CD4-positive, CD25-positive, alpha-beta regulatory T cell (primary cell): ENCODE measurements at regions not wholly inside any gene's neighbourhood (a gene's known extent, or its start where the extent isn't known, plus 50 kb on each side); places are given as distances from the start of the nearest gene placed in this dataset.
"Not testable (repeated sequence)": the region's sequence is repeated elsewhere in the genome, so short reads cannot be mapped to it uniquely, and the experiment has no call there.

Experiments
- ATAC-seq, 2 donors: fragments of 150-1000 bp; cut with Tn5 transposase; one replicate each; pipeline ENCODE4 v1.10.0; 2021; ENCODE audit warnings: low read depth in 2 of 2, moderate number of reproducible peaks in 2 of 2, moderate library complexity in 1 of 2
- DNase-seq, 3 donors: peaks; one replicate each; pipeline versions ENCODE4 v3.0.0 to v3.0.0-alpha.2; 2012 to 2022; ENCODE audit warnings: mixed read lengths in 1 of 3
- H3K27ac ChIP-seq: one replicate; pipeline ENCODE4 v1.7.0; 2013; ENCODE audit warnings: mild to moderate bottlenecking, low read length; ENCODE audit not compliant: insufficient read depth, poor library complexity, severe bottlenecking
- H3K27me3 ChIP-seq: one replicate; pipeline ENCODE4 v1.7.0; 2013; ENCODE audit warnings: low read length; ENCODE audit not compliant: control insufficient read depth, insufficient read depth
- H3K36me3 ChIP-seq: one replicate; pipeline ENCODE4 v1.7.0; 2013; ENCODE audit warnings: mild to moderate bottlenecking, low read length, moderate library complexity; ENCODE audit not compliant: control insufficient read depth, insufficient read depth
- H3K4me1 ChIP-seq: 2 replicates; pipeline ENCODE4 v1.7.0; 2013; ENCODE audit warnings: mild to moderate bottlenecking, low read length; ENCODE audit not compliant: insufficient read depth, control insufficient read depth, poor library complexity, severe bottlenecking
- H3K4me3 ChIP-seq: one replicate; pipeline ENCODE4 v1.7.0; 2013; ENCODE audit warnings: low read depth, mild to moderate bottlenecking, low read length, moderate library complexity
- H3K9me3 ChIP-seq, 2 experiments: 1 replicate in 1 of 2; 2 replicates in 1 of 2; pipeline ENCODE4 v1.7.0; 2013; ENCODE audit warnings: low read length in 2 of 2, mild to moderate bottlenecking in 1 of 2, moderate library complexity in 1 of 2; ENCODE audit not compliant: control insufficient read depth in 2 of 2
- H3K27ac Mint-ChIP-seq, 3 donors: one replicate each; pipeline ENCODE4 v1.8.0; 2020 to 2022; ENCODE audit warnings: mild to moderate bottlenecking in 3 of 3, mixed read lengths in 3 of 3, moderate library complexity in 2 of 3
- H3K27me3 Mint-ChIP-seq: one replicate; pipeline ENCODE4 v1.8.0; 2022; ENCODE audit warnings: mild to moderate bottlenecking, mixed read lengths
- H3K36me3 Mint-ChIP-seq: one replicate; pipeline ENCODE4 v1.8.0; 2020; ENCODE audit warnings: mixed read lengths
- H3K4me1 Mint-ChIP-seq, 4 donors: one replicate each; pipeline ENCODE4 v1.8.0; 2020 to 2022; ENCODE audit warnings: mixed read lengths in 4 of 4, mild to moderate bottlenecking in 1 of 4
- H3K4me3 Mint-ChIP-seq, 4 donors: one replicate each; pipeline ENCODE4 v1.8.0; 2020 to 2022; ENCODE audit warnings: mild to moderate bottlenecking in 4 of 4, mixed read lengths in 4 of 4, moderate library complexity in 3 of 4
- H3K9me3 Mint-ChIP-seq, 7 donors: one replicate each; pipeline ENCODE4 v1.8.0; 2020 to 2022; ENCODE audit warnings: mixed read lengths in 7 of 7, mild to moderate bottlenecking in 3 of 7, moderate library complexity in 2 of 7

DNA sequence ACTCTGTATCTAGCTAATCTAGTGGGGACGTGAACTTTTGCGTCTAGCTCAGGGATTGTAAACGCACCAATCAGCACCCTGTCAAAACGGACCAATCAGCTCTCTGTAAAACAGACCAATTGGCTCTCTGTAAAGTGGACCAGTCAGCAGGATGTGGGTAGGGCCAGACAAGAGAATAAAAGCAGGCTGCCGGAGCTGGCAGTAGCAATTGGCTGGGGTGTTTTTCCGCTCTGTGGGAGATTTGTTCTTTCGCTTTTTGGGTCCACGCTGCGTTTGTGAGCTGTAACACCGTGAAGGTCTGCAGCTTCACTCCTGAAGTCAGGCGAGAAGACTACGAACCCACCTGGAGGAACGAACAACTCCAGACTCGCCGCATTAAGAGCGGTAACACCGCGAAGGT lies 76.5 kb downstream of the SPRING1 start:
- no peak overlapping the region for H3K27ac ChIP-seq
- DNase-seq, result no peak
- H3K4me1 Mint-ChIP-seq, result no peaks in the 10 kb centered on the region
- H3K4me3 ChIP-seq, result no peak overlapping the region
- no peaks in the 10 kb centered on the region for H3K9me3 ChIP-seq
- peaks cover 24% of the 10 kb centered on the region for H3K27me3 Mint-ChIP-seq
- H3K36me3 ChIP-seq, result no peaks in the 10 kb centered on the region
- peak overlapping the region in 1 of 3 donors; percentile 82 for H3K27ac Mint-ChIP-seq
- no peak for ATAC-seq
- peak overlapping the region in 1 of 4 donors; percentile 0 for H3K4me3 Mint-ChIP-seq
- H3K9me3 Mint-ChIP-seq, result no peaks in the 10 kb centered on the region
- peaks cover 3% of the 10 kb centered on the region for H3K36me3 Mint-ChIP-seq
- H3K27me3 ChIP-seq, result peaks cover 4% of the 10 kb centered on the region
- H3K4me1 ChIP-seq, result no peaks in the 10 kb centered on the region

DNA sequence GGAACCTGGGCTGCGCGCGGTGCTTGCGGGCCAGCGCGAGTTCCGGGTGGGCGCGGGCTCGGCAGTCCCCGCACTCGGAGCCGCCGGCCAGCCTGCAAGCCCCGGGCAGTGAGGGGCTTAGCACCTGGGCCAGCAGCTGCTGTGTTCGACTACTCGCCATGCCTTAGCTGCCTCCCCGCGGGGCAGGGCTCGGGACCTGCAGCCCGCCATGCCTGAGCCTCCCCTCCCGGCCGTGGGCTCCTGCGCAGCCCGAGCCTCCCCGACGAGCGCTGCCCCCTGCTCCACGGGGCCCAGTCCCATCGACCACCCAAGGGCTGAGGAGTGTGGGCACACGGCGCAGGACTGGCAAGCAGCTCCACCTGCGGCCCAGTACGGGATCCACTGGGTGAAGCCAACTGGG lies 77.1 kb downstream of the SPRING1 start:
- H3K4me1 ChIP-seq, H3K4me1 Mint-ChIP-seq, DNase-seq, H3K27ac Mint-ChIP-seq, H3K4me3 ChIP-seq, H3K36me3 Mint-ChIP-seq, H3K4me3 Mint-ChIP-seq, H3K27me3 ChIP-seq, H3K27ac ChIP-seq, H3K36me3 ChIP-seq, ATAC-seq, H3K9me3 ChIP-seq, H3K9me3 Mint-ChIP-seq: not testable (repeated sequence)
- H3K27me3 Mint-ChIP-seq, result peaks cover 27% of the 10 kb centered on the region

GRCh38 chr12:116659771-116660481 lies 77.9 kb downstream of the SPRING1 start:
- H3K27me3 Mint-ChIP-seq, result peaks cover 27% of the 10 kb centered on the region
- Histone ChIP-seq H3K36me3 (no peaks in the 10 kb centered on the region), H3K9me3 (no peaks in the 10 kb centered on the region), H3K4me1 (no peaks in the 10 kb centered on the region), H3K4me3 (no peak overlapping the region), H3K27ac (no peak overlapping the region), H3K27me3 (peaks cover 2% of the 10 kb centered on the region)
- no peak for ATAC-seq
- no peaks in the 10 kb centered on the region for H3K36me3 Mint-ChIP-seq
- H3K4me1 Mint-ChIP-seq, result no peaks in the 10 kb centered on the region
- no peak overlapping the region for H3K27ac Mint-ChIP-seq
- no peak for DNase-seq
- H3K9me3 Mint-ChIP-seq, result no peaks in the 10 kb centered on the region
- H3K4me3 Mint-ChIP-seq, result no peak overlapping the region

- Histone ChIP-seq H3K36me3 (no peaks in the 10 kb centered on the region), H3K4me1 (no peaks in the 10 kb centered on the region), H3K27me3 (no peaks in the 10 kb centered on the region), H3K27ac (no peak overlapping the region), H3K9me3 (no peaks in the 10 kb centered on the region), H3K4me3 (no peak overlapping the region)
- Mint-ChIP-seq H3K4me1 (no peaks in the 10 kb centered on the region), H3K4me3 (no peak overlapping the region), H3K36me3 (no peaks in the 10 kb centered on the region), H3K27ac (no peak overlapping the region), H3K9me3 (peaks cover 0 to 2% (median 0%) of the 10 kb centered on the region in 7 donors), H3K27me3 (peaks cover 23% of the 10 kb centered on the region)
- DNase-seq (no peak), ATAC-seq (no peak)
These were observed 79.9 kb downstream of the SPRING1 start for GRCh38 chr12:116657921-116658495.

DNA sequence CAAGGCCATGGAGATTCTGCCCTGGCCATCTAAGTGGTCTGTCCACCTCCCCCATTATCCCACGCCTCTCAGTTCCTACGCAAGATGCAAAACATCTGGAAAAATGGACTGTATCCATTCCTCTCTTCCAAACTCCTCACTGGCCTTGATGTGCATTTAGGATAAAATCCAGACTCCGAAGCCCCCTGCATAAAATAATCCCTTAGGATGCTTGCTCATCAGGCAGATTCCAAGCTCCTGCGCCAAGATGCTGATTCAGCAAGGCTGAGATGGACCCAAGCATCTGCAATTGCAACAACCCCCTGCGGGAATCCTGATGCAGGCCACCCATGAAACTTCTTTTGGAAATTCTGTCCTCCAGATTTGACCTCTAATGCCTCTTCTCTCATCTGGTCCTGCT lies 81.6 kb downstream of the SPRING1 start:
- Mint-ChIP-seq H3K9me3 (peaks cover 0 to 9% (median 0%) of the 10 kb centered on the region in 7 donors), H3K4me3 (no peak overlapping the region), H3K27ac (no peak overlapping the region), H3K36me3 (no peaks in the 10 kb centered on the region), H3K4me1 (no peaks in the 10 kb centered on the region), H3K27me3 (peaks cover 27% of the 10 kb centered on the region)
- Histone ChIP-seq H3K36me3 (no peaks in the 10 kb centered on the region), H3K4me3 (no peak overlapping the region), H3K27me3 (no peaks in the 10 kb centered on the region), H3K27ac (no peak overlapping the region), H3K9me3 (no peaks in the 10 kb centered on the region), H3K4me1 (no peaks in the 10 kb centered on the region)
- DNase-seq (no peak), ATAC-seq (no peak)

GRCh38 chr12:116654226-116654743 lies 83.6 kb downstream of the SPRING1 start:
- H3K9me3 Mint-ChIP-seq, result peaks cover 0 to 9% (median 1%) of the 10 kb centered on the region in 7 donors
- no peaks in the 10 kb centered on the region for H3K4me1 ChIP-seq
- no peak overlapping the region for H3K4me3 ChIP-seq
- ATAC-seq, result no peak
- no peaks in the 10 kb centered on the region for H3K27me3 ChIP-seq
- H3K27ac ChIP-seq, result no peak overlapping the region
- H3K36me3 Mint-ChIP-seq, result no peaks in the 10 kb centered on the region
- H3K27ac Mint-ChIP-seq, result no peak overlapping the region
- no peaks in the 10 kb centered on the region for H3K36me3 ChIP-seq
- peaks cover 27% of the 10 kb centered on the region for H3K27me3 Mint-ChIP-seq
- H3K4me3 Mint-ChIP-seq, result no peak overlapping the region
- peaks cover 0 to 5% (median 0%) of the 10 kb centered on the region in 4 donors for H3K4me1 Mint-ChIP-seq
- H3K9me3 ChIP-seq, result no peaks in the 10 kb centered on the region
- no peak for DNase-seq

- DNase-seq, result no peak
- Histone ChIP-seq H3K4me1 (no peaks in the 10 kb centered on the region), H3K27me3 (no peaks in the 10 kb centered on the region), H3K27ac (no peak overlapping the region), H3K4me3 (no peak overlapping the region), H3K36me3 (no peaks in the 10 kb centered on the region), H3K9me3 (no peaks in the 10 kb centered on the region)
- Mint-ChIP-seq H3K9me3 (peaks cover 0 to 9% (median 1%) of the 10 kb centered on the region in 7 donors), H3K27ac (no peak overlapping the region), H3K4me3 (no peak overlapping the region), H3K27me3 (peaks cover 13% of the 10 kb centered on the region), H3K4me1 (peaks cover 0 to 5% (median 0%) of the 10 kb centered on the region in 4 donors), H3K36me3 (no peaks in the 10 kb centered on the region)
- ATAC-seq, result no peak
These were observed 86.8 kb downstream of the SPRING1 start for GRCh38 chr12:116651089-116651488.
